ENCODE measurements at regions not wholly inside any gene's neighbourhood (a gene's known extent, or its start where the extent isn't known, plus 50 kb on each side); places are given as distances from the start of the nearest gene placed in this dataset.
A peak's percentile ranks its signal among the peaks of the same experiment; 100 is the strongest.

DNA sequence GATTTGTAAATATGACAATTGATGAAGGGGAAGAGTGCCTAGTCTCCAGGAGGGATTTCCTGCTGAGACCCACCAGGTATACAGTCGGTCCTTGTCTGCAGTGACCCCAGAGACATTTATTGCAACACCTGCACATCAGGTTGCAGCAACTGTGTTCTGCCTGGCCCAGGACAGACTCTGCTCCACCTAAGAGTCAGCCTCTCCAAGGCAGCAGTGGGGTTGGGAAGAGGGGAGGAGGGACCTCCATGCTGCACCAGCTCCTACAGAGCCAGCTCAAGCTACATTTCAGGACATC, 120.4 kb upstream of the IRF2BP2 start:
- H3K79me2 ChIP-seq (ENCODE audit: control insufficient read depth, insufficient read depth, low read length), result no peaks in the 10 kb centered on the region
- 7% methylated on average over 1 of the region's 1 CpG for WGBS (ENCODE audit: insufficient coverage, low coverage, missing lambda C conversion rate)
- H3K27ac ChIP-seq (ENCODE audit: extremely low read depth, low read depth, low read length), result no peak overlapping the region; the same call in 2 of the 3 replicates
- DNase-seq (ENCODE audit: extremely low read depth in 1 of 4, low spot score in 3 of 4) (no peak), ATAC-seq (peak; percentile 59), FAIRE-seq (no peak)
- intact Hi-C loops (cut with micrococcal nuclease) (no loop called here), in situ Hi-C loops (cut with MboI) (loop anchor here (5.0 to 10.0 kb wide), 2 partner anchors 137 to 236 kb away; no protein-coding TSS in a partner anchor)
- no peak overlapping the region for H2AFZ ChIP-seq (ENCODE audit: low read depth, low read length)
- no peaks in the 10 kb centered on the region for H4K20me1 ChIP-seq (replicated peaks; ENCODE audit: control insufficient read depth, insufficient read depth, low read length)
- CTCF ChIA-PET (ENCODE audit: low intra/inter-chr PET ratio), result no interaction called here
- no peak overlapping the region for H3K4me3 ChIP-seq
- H3K4me1 ChIP-seq (replicated peaks in 1 of 2; ENCODE audit: control insufficient read depth in 2 of 2, insufficient read depth in 2 of 2, low read length in 2 of 2), result peaks cover 49 to 63% of the 10 kb centered on the region in 2 experiments
- POLR2A ChIA-PET, result interaction anchor here (1.0 to 1.6 kb wide), 3 partner anchors 18 to 117 kb away, joined by 4 to 6 read pairs (median 5); no protein-coding TSS in a partner anchor
- H3K4me2 ChIP-seq (ENCODE audit: insufficient read depth, low read length), result peak overlapping the region; percentile 43; the same call in 1 of the 2 replicates
- no peak overlapping the region for H3K9ac ChIP-seq (ENCODE audit: insufficient read depth in 1 of 2, low read depth in 2 of 2, low read length in 2 of 2)
- BruUV-seq (replicated peaks), result no TSS peak
- H3K36me3 ChIP-seq (ENCODE audit: control insufficient read depth, insufficient read depth, low read length), result no peaks in the 10 kb centered on the region
- no peaks in the 10 kb centered on the region for H3K9me3 ChIP-seq (replicated peaks; ENCODE audit: control insufficient read depth, insufficient read depth, low read depth, low read length)
- no peaks in the 10 kb centered on the region for H3K27me3 ChIP-seq (ENCODE audit: control insufficient read depth in 2 of 2, insufficient read depth in 2 of 2, low read length in 2 of 2)
- H3K9me1 ChIP-seq (ENCODE audit: control insufficient read depth, insufficient read depth, low read length), result peaks cover 5% of the 10 kb centered on the region
- TF ChIP-seq, protein P1, sequence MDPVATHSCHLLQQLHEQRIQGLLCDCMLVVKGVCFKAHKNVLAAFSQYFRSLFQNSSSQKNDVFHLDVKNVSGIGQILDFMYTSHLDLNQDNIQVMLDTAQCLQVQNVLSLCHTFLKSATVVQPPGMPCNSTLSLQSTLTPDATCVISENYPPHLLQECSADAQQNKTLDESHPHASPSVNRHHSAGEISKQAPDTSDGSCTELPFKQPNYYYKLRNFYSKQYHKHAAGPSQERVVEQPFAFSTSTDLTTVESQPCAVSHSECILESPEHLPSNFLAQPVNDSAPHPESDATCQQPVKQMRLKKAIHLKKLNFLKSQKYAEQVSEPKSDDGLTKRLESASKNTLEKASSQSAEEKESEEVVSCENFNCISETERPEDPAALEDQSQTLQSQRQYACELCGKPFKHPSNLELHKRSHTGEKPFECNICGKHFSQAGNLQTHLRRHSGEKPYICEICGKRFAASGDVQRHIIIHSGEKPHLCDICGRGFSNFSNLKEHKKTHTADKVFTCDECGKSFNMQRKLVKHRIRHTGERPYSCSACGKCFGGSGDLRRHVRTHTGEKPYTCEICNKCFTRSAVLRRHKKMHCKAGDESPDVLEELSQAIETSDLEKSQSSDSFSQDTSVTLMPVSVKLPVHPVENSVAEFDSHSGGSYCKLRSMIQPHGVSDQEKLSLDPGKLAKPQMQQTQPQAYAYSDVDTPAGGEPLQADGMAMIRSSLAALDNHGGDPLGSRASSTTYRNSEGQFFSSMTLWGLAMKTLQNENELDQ (CRISPR knock-in tag; IDR thresholded peaks at IDR 0.05; ENCODE audit: borderline replicate concordance), result no peak
- 0 out of 4 replicates have a peak, but pooled peaks of 1 of the 2 experiments have one; percentile 15 for TF ChIP-seq ETV6 (IDR thresholded peaks at IDR 0.05; ENCODE audit: borderline replicate concordance in 1 of 2, low read depth in 2 of 2, low read length in 1 of 2)
- TF ChIP-seq ETV6 (CRISPR knock-in tag; IDR thresholded peaks at IDR 0.05; ENCODE audit: borderline replicate concordance), result no peak
- TF ChIP-seq SRSF9 (IDR thresholded peaks at IDR 0.05; ENCODE audit: borderline replicate concordance, low read depth, low read length), result no peak
- 0 out of 2 replicates have a peak, but pooled peaks have one; percentile 22 for TF ChIP-seq PURB (CRISPR knock-in tag; IDR thresholded peaks at IDR 0.05; ENCODE audit: low read depth)
- no peak for TF ChIP-seq RBFOX2 (IDR thresholded peaks at IDR 0.05; ENCODE audit: low read depth, low read length)
- TF ChIP-seq ATF7 (IDR thresholded peaks at IDR 0.05), result no peak
- no peak for TF ChIP-seq SMARCA4 (IDR thresholded peaks at IDR 0.05)
- TF ChIP-seq, protein P2, sequence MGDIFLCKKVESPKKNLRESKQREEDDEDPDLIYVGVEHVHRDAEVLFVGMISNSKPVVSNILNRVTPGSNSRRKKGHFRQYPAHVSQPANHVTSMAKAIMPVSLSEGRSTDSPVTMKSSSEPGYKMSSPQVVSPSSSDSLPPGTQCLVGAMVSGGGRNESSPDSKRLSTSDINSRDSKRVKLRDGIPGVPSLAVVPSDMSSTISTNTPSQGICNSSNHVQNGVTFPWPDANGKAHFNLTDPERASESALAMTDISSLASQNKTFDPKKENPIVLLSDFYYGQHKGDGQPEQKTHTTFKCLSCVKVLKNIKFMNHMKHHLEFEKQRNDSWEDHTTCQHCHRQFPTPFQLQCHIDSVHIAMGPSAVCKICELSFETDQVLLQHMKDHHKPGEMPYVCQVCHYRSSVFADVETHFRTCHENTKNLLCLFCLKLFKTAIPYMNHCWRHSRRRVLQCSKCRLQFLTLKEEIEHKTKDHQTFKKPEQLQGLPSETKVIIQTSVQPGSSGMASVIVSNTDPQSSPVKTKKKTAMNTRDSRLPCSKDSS (IDR thresholded peaks at IDR 0.05; ENCODE audit: low read depth, partially characterized antibody), result no peak
- TF ChIP-seq RAD21 (CRISPR knock-in tag; conservative IDR thresholded peaks at IDR 0.05 in 1 of 2, IDR thresholded peaks at IDR 0.05 in 1 of 2), result no peak
- TF ChIP-seq, protein P3, sequence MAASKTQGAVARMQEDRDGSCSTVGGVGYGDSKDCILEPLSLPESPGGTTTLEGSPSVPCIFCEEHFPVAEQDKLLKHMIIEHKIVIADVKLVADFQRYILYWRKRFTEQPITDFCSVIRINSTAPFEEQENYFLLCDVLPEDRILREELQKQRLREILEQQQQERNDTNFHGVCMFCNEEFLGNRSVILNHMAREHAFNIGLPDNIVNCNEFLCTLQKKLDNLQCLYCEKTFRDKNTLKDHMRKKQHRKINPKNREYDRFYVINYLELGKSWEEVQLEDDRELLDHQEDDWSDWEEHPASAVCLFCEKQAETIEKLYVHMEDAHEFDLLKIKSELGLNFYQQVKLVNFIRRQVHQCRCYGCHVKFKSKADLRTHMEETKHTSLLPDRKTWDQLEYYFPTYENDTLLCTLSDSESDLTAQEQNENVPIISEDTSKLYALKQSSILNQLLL (CRISPR knock-in tag; IDR thresholded peaks at IDR 0.05; ENCODE audit: borderline replicate concordance), result no peak
- no peak for TF ChIP-seq ZNF12 (CRISPR knock-in tag; IDR thresholded peaks at IDR 0.05)
- 0 out of 2 replicates have a peak, but pooled peaks have one; percentile 12 for TF ChIP-seq ADNP (tag; IDR thresholded peaks at IDR 0.05)
- TF ChIP-seq NCOA2 (IDR thresholded peaks at IDR 0.05; ENCODE audit: partially characterized antibody in 2 of 2), result no peak
- TF ChIP-seq TBP (optimal IDR thresholded peaks at IDR 0.05; ENCODE audit: low read depth, low read length), result no peak
- TF ChIP-seq GABPA (tag; conservative IDR thresholded peaks at IDR 0.05; ENCODE audit: low read depth), result no peak
- TF ChIP-seq SIN3B (IDR thresholded peaks at IDR 0.05; ENCODE audit: low read depth), result no peak
- TF ChIP-seq SIRT6 (IDR thresholded peaks at IDR 0.05; ENCODE audit: low read depth, low read length), result no peak

All from K562 (cell line).